ENCODE measurements at regions not wholly inside any gene's neighbourhood (a gene's known extent, or its start where the extent isn't known, plus 50 kb on each side); places are given as distances from the start of the nearest gene placed in this dataset.

- TF ChIP-seq, protein P1, sequence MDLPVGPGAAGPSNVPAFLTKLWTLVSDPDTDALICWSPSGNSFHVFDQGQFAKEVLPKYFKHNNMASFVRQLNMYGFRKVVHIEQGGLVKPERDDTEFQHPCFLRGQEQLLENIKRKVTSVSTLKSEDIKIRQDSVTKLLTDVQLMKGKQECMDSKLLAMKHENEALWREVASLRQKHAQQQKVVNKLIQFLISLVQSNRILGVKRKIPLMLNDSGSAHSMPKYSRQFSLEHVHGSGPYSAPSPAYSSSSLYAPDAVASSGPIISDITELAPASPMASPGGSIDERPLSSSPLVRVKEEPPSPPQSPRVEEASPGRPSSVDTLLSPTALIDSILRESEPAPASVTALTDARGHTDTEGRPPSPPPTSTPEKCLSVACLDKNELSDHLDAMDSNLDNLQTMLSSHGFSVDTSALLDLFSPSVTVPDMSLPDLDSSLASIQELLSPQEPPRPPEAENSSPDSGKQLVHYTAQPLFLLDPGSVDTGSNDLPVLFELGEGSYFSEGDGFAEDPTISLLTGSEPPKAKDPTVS (IDR thresholded peaks at IDR 0.05; ENCODE audit: low read depth, low read length), result no peak
- TF ChIP-seq CTCF (IDR thresholded peaks at IDR 0.05 in 2 of 3, conservative IDR thresholded peaks at IDR 0.05 in 1 of 3; ENCODE audit: control insufficient read depth in 2 of 3, extremely low read depth in 1 of 3, insufficient read depth in 1 of 3, low read depth in 3 of 3, low read length in 3 of 3) (no peak), CEBPZ (IDR thresholded peaks at IDR 0.05; ENCODE audit: low read depth, low read length) (no peak), NFIC (IDR thresholded peaks at IDR 0.05; ENCODE audit: low read depth, low read length) (no peak), GABPA (IDR thresholded peaks at IDR 0.05; ENCODE audit: low read depth) (no peak), JUND (IDR thresholded peaks at IDR 0.05; ENCODE audit: low read depth, low read length) (no peak), HDAC6 (IDR thresholded peaks at IDR 0.05; ENCODE audit: unreplicated experiment) (no peak), RAD21 (IDR thresholded peaks at IDR 0.05; ENCODE audit: insufficient read depth, low read depth, low read length) (no peak), PKNOX1 (IDR thresholded peaks at IDR 0.05) (no peak)
- TF ChIP-seq, protein P2, sequence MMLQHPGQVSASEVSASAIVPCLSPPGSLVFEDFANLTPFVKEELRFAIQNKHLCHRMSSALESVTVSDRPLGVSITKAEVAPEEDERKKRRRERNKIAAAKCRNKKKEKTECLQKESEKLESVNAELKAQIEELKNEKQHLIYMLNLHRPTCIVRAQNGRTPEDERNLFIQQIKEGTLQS (IDR thresholded peaks at IDR 0.05; ENCODE audit: borderline replicate concordance, extremely low read depth, low read depth, low read length), result no peak
- TF ChIP-seq, protein P3, sequence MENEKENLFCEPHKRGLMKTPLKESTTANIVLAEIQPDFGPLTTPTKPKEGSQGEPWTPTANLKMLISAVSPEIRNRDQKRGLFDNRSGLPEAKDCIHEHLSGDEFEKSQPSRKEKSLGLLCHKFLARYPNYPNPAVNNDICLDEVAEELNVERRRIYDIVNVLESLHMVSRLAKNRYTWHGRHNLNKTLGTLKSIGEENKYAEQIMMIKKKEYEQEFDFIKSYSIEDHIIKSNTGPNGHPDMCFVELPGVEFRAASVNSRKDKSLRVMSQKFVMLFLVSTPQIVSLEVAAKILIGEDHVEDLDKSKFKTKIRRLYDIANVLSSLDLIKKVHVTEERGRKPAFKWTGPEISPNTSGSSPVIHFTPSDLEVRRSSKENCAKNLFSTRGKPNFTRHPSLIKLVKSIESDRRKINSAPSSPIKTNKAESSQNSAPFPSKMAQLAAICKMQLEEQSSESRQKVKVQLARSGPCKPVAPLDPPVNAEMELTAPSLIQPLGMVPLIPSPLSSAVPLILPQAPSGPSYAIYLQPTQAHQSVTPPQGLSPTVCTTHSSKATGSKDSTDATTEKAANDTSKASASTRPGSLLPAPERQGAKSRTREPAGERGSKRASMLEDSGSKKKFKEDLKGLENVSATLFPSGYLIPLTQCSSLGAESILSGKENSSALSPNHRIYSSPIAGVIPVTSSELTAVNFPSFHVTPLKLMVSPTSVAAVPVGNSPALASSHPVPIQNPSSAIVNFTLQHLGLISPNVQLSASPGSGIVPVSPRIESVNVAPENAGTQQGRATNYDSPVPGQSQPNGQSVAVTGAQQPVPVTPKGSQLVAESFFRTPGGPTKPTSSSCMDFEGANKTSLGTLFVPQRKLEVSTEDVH (IDR thresholded peaks at IDR 0.05; ENCODE audit: low read depth, partially characterized antibody), result no peak
These were observed 221.2 kb upstream of the LYZL1 start (continued) for GRCh38 chr10:29067628-29068027.

All from GM12878 (cell line).